ENCODE measurements at regions not wholly inside any gene's neighbourhood (a gene's known extent, or its start where the extent isn't known, plus 50 kb on each side); places are given as distances from the start of the nearest gene placed in this dataset.

DNA sequence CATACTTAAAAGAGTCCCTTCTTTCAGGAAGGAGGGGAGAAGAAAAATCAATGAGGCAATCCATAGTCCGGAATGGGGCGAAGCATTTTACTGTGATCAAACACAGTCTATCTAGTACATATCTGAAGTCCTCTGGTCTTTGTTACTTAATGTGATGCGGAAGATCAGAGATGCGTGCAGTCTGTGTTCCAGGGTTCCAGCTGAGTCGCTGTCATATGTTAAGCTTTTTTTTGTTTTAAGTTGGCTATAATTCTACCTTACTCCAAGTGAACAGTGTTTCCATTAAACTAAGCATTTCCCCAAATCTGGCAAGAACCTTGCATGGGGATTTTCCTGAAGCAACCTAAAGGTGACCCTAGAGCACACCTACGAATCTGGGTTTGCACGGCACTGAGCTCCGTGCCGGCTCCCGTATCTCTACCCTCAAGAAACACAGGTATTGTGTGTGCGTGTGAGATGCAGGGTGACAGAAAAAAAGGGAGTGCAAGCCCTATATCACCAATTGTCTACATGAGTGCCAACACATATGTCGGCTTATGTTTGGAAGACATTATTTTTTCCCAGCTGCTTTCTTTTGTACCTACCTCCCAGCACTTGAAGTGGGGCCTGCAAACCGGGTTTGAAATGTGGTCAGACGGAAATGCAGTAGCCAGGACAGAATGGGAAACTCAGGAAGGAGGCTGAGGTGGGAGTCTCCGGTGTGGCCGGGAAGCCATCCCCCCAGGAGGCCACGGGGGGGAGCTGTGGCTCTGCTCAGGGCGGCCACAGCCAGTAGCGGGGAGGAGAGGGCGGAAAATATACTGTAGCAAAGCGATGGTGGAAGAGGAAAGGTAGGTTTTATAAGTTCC lies 435.8 kb upstream of the MGMT start:
- in situ Hi-C loops (cut with HindIII; ENCODE audit: low pct_ligation_motif_present, low pct_unique_long_range_greater_than_20kb, low sequenced_read_pairs): no loop called here
- peak; percentile 60 for DNase-seq

DNA sequence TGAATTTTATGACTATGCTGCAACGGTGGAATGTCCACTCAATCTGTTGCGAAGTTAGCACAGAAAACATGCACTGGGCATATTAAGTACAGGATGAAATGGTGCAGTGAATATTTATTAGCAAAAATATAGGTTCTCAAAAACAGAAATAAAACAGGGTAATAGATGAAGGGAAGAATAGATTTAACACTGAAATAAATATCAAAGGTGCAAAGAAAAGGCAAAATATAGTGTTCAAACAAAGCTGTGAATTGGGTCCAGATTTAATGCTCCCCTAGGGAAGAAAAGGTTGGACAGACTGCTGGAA lies 435.2 kb upstream of the MGMT start:
- DNase-seq: no peak
- in situ Hi-C loops (cut with HindIII; ENCODE audit: low pct_ligation_motif_present, low pct_unique_long_range_greater_than_20kb, low sequenced_read_pairs): no loop called here

GRCh38 chr10:129032372-129033313 lies 434.4 kb upstream of the MGMT start:
- no peak for DNase-seq
- in situ Hi-C loops (cut with HindIII; ENCODE audit: low pct_ligation_motif_present, low pct_unique_long_range_greater_than_20kb, low sequenced_read_pairs): no loop called here

- in situ Hi-C loops (cut with HindIII; ENCODE audit: low pct_ligation_motif_present, low pct_unique_long_range_greater_than_20kb, low sequenced_read_pairs): no loop called here
- no peak for DNase-seq
These were observed 433.7 kb upstream of the MGMT start for GRCh38 chr10:129033340-129033739.

DNA sequence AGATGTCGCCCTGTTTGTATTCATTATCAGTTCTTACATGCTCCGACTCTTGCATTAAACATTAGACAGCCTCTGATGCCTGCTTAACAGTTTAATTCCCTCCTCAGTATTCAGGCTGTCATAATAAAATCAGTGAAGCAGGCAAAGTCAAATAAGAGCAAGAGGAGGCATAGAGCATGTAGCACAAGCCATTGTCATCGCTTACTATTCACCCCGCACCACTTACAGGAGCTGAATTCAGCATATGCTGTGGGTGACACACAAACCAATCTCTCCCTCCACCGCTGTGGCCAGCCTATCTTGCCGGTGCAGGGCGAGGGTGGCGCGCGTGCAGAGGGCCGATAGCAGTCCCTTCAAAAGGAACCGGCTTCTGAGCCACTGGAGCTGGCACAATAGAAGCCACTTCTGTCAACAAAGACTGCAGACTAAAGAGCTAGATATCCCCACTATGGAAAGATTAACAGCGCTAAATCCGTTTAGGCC lies 433.2 kb upstream of the MGMT start:
- in situ Hi-C loops (cut with HindIII; ENCODE audit: low pct_ligation_motif_present, low pct_unique_long_range_greater_than_20kb, low sequenced_read_pairs): no loop called here
- DNase-seq: no peak

DNA sequence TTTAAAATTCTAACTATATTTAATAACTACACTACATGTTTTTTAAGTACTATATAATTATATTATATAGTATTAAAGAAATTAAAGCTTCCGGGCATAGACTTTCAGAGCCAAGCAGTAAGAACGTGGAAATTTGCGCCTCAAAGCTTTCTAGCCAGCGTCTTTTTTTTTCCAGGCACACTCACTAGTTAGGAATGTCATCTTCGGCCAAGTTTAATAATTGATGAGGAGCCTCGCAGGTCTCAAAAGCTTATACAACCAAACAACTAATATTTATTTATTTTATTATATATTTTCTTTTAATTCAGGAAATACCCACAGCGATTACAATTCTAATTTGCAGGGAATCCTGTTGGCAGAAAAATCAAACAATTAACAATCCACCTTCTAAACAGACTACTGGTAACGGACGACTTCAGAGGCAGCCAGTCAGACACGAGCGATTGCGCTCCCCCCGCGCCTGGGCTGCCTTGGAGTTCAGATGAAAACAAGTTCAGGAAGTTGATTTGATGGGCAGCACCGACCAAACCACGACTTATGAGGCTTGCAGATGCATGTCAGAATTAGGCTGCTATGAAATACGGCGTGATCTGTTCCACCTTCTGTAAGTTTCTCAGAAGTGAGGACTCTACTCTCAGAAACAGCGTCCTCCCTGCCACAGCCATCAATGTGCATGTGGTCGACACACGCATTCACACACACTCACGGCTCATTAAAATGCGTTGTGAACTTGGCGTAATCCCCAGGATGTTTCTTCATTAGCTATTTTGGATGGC lies 431.8 kb upstream of the MGMT start:
- DNase-seq: peak; percentile 90
- in situ Hi-C loops (cut with HindIII; ENCODE audit: low pct_ligation_motif_present, low pct_unique_long_range_greater_than_20kb, low sequenced_read_pairs): no loop called here

GRCh38 chr10:129038522-129038921 lies 428.5 kb upstream of the MGMT start:
- in situ Hi-C loops (cut with HindIII; ENCODE audit: low pct_ligation_motif_present, low pct_unique_long_range_greater_than_20kb, low sequenced_read_pairs): no loop called here
- DNase-seq: no peak

DNA sequence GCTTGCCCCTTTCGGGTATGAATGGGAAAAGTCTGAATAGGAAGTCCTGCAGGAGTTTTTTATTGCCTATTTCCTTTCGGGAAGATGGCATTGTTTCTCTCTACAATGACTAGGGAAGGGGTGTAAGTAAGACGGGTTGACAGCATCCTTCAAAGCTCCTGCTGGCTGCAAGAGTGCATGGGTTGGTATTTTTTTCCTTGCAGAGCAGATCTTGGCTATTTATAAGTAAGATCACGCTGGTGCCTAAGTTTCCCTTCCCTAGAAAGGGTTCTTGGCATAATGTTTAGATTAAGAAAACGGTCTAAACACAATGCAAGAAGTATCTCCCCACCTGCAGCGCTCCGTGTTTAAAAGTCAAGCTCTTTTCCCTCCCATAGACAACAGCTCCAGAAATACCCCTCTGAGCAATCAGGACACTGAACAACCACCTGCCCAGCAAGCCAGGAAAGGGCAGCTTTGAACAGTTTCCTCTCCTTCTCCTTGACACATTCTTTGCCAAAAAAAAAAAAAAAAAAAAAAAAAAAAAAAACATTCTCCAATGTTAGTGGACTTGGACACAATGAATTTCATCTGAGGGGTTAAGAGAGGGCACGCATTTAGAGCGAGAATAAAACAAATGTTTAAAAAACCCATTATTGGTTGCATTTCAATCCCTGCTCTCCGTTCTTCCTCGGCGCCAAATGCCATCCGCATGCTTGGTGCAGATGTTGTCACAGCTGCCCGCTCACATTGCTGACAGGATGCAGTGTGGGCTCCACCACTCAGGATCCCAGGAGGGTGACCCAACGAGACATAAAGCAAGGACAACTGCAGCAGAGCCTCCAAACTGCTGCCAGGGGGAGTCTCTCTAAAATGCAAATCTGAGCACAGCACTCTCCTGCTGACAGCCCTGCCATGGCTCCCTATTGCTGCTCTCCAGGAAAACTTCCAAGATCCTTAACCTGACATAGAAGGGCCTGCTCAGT lies 427.4 kb upstream of the MGMT start:
- no peak for DNase-seq
- in situ Hi-C loops (cut with HindIII; ENCODE audit: low pct_ligation_motif_present, low pct_unique_long_range_greater_than_20kb, low sequenced_read_pairs): no loop called here

DNA sequence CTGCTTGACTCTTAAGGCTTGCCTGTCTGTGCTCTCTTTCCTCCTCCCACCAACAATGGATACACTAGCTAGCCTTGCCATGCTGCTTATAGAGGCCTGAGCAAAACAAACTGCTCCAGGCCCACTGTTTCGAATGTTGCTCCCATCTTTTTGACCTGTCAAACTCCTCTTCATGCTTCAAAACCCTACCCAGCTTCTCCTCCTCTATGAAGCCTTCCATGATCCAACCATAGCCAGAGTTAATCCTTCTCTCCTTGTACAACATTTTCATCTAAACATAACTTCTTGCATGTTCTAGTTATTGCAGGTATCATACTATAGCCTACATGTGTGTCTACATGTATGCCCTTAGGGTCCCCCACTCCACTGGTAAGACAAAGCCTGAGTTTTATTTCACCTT lies 426.7 kb upstream of the MGMT start:
- no peak for DNase-seq
- in situ Hi-C loops (cut with HindIII; ENCODE audit: low pct_ligation_motif_present, low pct_unique_long_range_greater_than_20kb, low sequenced_read_pairs): no loop called here

DNA sequence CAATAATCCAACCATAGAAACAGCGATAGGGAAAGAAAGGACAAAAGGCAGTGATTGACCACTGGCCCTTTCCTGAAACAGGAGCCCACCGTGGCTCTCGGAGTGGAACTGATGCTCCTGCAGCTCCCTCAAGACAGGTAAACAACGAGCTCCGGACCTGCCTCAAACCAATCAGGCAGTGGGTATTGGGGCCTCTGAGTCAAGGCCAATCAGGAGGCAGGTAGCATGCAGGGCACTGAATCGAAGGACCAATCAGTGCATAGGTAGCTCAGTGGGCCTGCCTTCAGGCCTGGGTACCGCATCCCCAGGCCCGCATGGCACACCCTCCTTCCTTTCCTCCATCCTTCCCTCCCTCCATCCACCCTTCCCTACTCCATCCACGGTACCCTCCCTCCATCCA lies 425.1 kb upstream of the MGMT start:
- DNase-seq: no peak
- in situ Hi-C loops (cut with HindIII; ENCODE audit: low pct_ligation_motif_present, low pct_unique_long_range_greater_than_20kb, low sequenced_read_pairs): no loop called here

GRCh38 chr10:129042776-129043595 lies 424.1 kb upstream of the MGMT start:
- in situ Hi-C loops (cut with HindIII; ENCODE audit: low pct_ligation_motif_present, low pct_unique_long_range_greater_than_20kb, low sequenced_read_pairs): no loop called here
- no peak for DNase-seq

- DNase-seq: no peak
- in situ Hi-C loops (cut with HindIII; ENCODE audit: low pct_ligation_motif_present, low pct_unique_long_range_greater_than_20kb, low sequenced_read_pairs): no loop called here
These were observed 423.4 kb upstream of the MGMT start for GRCh38 chr10:129043691-129044090.

DNA sequence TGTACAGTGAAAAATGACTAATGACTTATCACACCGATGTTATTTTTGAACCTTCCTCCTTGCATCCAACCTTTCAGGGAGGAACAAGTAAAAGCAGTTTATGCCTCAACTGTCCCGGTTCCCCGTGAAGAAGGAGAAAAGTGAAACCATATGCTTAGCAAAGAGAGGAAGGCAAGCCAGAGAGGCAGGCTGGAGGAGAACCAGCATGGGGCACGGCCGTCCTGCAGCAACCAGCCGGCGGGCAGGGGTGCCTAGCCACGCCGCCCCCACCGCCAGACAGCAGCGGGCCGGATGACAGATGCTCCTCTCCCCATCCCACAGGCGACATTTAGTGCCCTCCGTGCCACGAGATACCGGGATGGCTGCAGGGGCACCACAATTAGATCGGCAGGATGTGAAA lies 421.4 kb upstream of the MGMT start:
- in situ Hi-C loops (cut with HindIII; ENCODE audit: low pct_ligation_motif_present, low pct_unique_long_range_greater_than_20kb, low sequenced_read_pairs): no loop called here
- DNase-seq: no peak

DNA sequence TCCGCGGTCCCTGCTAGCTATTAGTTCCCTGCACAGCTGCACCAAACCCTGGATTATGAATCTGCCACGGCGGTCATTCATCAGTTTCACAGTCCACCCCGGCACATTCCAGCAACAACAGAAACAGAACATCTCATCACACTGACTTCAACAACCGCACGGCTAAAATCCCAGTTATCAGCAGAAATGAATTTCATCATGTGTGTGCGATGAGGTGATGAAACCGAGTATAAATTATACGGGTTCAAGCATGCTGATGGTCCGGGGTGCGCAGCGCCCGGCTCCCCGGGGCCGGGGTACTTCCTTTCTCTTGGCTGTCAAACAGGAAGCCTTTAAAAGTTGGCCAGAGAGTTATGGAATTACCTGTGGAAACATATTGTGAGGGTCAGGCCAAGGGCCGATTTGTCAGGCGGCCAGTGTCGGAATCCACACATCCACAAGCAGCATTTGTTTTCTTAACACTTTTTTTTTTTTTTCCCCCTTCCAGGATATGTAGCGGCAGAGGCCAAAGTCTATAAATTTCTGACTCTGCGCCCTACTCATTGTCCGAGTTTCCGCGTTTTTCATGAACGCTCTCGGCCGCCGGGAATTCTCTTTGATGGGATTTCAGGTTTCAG lies 420.9 kb upstream of the MGMT start:
- in situ Hi-C loops (cut with HindIII; ENCODE audit: low pct_ligation_motif_present, low pct_unique_long_range_greater_than_20kb, low sequenced_read_pairs): no loop called here
- DNase-seq: no peak

DNA sequence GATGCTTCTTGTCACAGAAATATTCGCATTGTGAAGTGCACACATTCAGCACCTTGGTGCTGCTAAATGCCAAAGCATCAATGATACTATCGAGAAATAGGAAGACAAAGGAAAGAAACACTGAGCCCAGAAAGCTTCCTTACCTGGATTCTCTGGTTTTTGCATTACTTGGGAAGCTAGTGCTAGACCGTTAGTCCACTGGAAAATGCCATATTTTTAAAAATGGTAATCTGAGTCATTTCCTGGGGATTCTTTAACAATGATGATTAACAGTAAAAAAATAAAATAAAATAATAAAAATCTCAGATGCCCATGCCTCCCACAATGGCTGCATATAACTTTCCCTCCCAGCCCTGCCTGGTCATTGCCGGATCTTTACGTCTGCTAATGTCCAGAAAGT lies 420.1 kb upstream of the MGMT start:
- in situ Hi-C loops (cut with HindIII; ENCODE audit: low pct_ligation_motif_present, low pct_unique_long_range_greater_than_20kb, low sequenced_read_pairs): no loop called here

GRCh38 chr10:129047600-129047999 lies 419.4 kb upstream of the MGMT start:
- in situ Hi-C loops (cut with HindIII; ENCODE audit: low pct_ligation_motif_present, low pct_unique_long_range_greater_than_20kb, low sequenced_read_pairs): no loop called here
- no peak for DNase-seq

More for the DNA sequence above, 420.1 kb upstream of the MGMT start:
- no peak for DNase-seq

GRCh38 chr10:129048513-129048912 lies 418.5 kb upstream of the MGMT start:
- DNase-seq: no peak
- in situ Hi-C loops (cut with HindIII; ENCODE audit: low pct_ligation_motif_present, low pct_unique_long_range_greater_than_20kb, low sequenced_read_pairs): no loop called here
